GM19452 (cell line): ENCODE measurements at regions not wholly inside any gene's neighbourhood (a gene's known extent, or its start where the extent isn't known, plus 50 kb on each side); places are given as distances from the start of the nearest gene placed in this dataset.

Experiments
- ATAC-seq: cut with Tn5 transposase; IDR thresholded peaks from one replicate; pipeline ENCODE4 v1.9.1; 2021; ENCODE audit not compliant: unreplicated experiment

- no peak for ATAC-seq
Measured at GRCh38 chr6:155738602-155739105, 283.0 kb upstream of the NOX3 start.

- no peak for ATAC-seq
Measured at GRCh38 chr6:155717374-155717773, 261.7 kb upstream of the NOX3 start.

GRCh38 chr6:155710704-155711103 is 255.1 kb upstream of the NOX3 start:
- no peak for ATAC-seq

GRCh38 chr6:155709262-155709661 is 253.6 kb upstream of the NOX3 start:
- no peak for ATAC-seq

- no peak for ATAC-seq
Measured at GRCh38 chr6:155708100-155708499, 252.5 kb upstream of the NOX3 start.

- ATAC-seq = no peak
Measured at GRCh38 chr6:155706806-155707205, 251.2 kb upstream of the NOX3 start.

GRCh38 chr6:155706341-155706740 is 250.7 kb upstream of the NOX3 start:
- no peak for ATAC-seq

GRCh38 chr6:155701342-155701741 is 245.7 kb upstream of the NOX3 start:
- no peak for ATAC-seq

GRCh38 chr6:155695495-155695894 is 239.9 kb upstream of the NOX3 start:
- ATAC-seq = no peak

- ATAC-seq = no peak
Measured at GRCh38 chr6:155694419-155694790, 238.8 kb upstream of the NOX3 start.

GRCh38 chr6:155693573-155694418 is 238.2 kb upstream of the NOX3 start:
- ATAC-seq = no peak

- ATAC-seq = no peak
Measured at GRCh38 chr6:155690820-155691219, 235.2 kb upstream of the NOX3 start.

GRCh38 chr6:155687645-155688044 is 232.0 kb upstream of the NOX3 start:
- ATAC-seq = no peak

GRCh38 chr6:155684416-155685196 is 229.0 kb upstream of the NOX3 start:
- no peak for ATAC-seq

- ATAC-seq = no peak
Measured at GRCh38 chr6:155678361-155678760, 222.7 kb upstream of the NOX3 start.

GRCh38 chr6:155676346-155676745 is 220.7 kb upstream of the NOX3 start:
- ATAC-seq = no peak

GRCh38 chr6:155670655-155671054 is 215.0 kb upstream of the NOX3 start:
- ATAC-seq = no peak

- ATAC-seq = no peak
Measured at GRCh38 chr6:155660251-155660977, 204.8 kb upstream of the NOX3 start.

GRCh38 chr6:155656024-155656423 is 200.4 kb upstream of the NOX3 start:
- ATAC-seq = no peak

GRCh38 chr6:155654474-155654873 is 198.8 kb upstream of the NOX3 start:
- no peak for ATAC-seq

GRCh38 chr6:155648301-155648700 is 192.7 kb upstream of the NOX3 start:
- ATAC-seq = no peak
